Right lobe of liver (tissue), 4 donors: ENCODE measurements at regions not wholly inside any gene's neighbourhood (a gene's known extent, or its start where the extent isn't known, plus 50 kb on each side); places are given as distances from the start of the nearest gene placed in this dataset.

Experiments used
- CTCF ChIP-seq, 4 donors: fragments of 200-600 bp in 3 of 4; fragments of 450-650 bp in 1 of 4; IDR thresholded peaks; one replicate each; pipeline versions ENCODE4 v1.5.1 to v1.8.0; 2016 to 2022; ENCODE audit warnings: antibody characterized with exemption in 4 of 4, mild to moderate bottlenecking in 2 of 4
- POLR2A ChIP-seq: fragments of 450-650 bp; IDR thresholded peaks from one replicate; pipeline ENCODE4 v1.6.1; 2017; ENCODE audit warnings: antibody characterized with exemption, mild to moderate bottlenecking
- donor health status: DM: no; HTN: no; CAD: no.
- donor health status: DM: no; HTN: no; CAD: no.
- donor health status: DM: no; HTN: yes; CAD: no.

DNA sequence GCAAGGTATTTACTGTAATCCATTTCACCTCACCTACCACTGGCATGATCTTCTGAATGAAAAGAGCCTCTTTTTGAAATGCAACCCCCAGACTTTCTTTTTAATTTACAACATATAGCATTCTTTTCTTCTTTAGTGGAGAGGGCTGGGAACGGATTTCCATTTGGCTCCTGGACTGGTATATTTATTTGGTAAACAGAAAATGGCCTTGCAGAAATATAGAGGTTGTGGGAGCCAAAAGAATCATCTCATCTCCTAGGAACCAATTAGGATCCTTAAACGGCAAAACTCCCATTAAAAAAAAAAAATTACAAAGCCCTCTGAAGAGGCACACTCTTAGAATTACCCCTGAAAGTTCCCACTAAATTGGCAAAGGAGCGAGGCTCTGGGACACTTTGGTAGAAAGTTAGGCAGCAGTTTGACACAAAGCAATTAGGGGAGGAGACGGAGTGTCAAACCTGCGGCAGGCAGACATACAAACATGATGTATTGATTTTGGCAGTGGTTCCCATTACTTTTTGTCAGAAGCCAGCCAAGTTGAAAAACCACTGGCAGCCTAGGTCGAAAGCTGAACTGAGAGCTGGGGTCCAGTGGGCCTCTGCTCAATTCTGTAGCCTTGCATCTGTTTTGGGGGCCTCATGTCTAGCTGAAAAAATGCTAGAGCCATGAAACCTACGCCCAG lies 135.1 kb upstream of the MAGI3 start:
- TF ChIP-seq CTCF (IDR thresholded peaks at IDR 0.05) (no peak), POLR2A (no peak)
